Esophagus squamous epithelium (tissue), 4 donors: ENCODE measurements at regions not wholly inside any gene's neighbourhood (a gene's known extent, or its start where the extent isn't known, plus 50 kb on each side); places are given as distances from the start of the nearest gene placed in this dataset.

Experiments used
- POLR2A ChIP-seq, 4 donors: fragments of 450-650 bp; IDR thresholded peaks; one replicate each; pipeline ENCODE4 v1.6.1; 2017; ENCODE audit warnings: antibody characterized with exemption in 4 of 4, mild to moderate bottlenecking in 4 of 4, moderate library complexity in 3 of 4
- TF ChIP-seq, protein P1 (sequence below), 6 experiments: fragments of 450-650 bp in 4 of 6; fragments of 200-600 bp in 2 of 6; sonication (generic) in 2 of 6; IDR thresholded peaks; one replicate each; pipeline ENCODE4 v1.5.1; 2016 to 2019; ENCODE audit warnings: antibody characterized with exemption in 6 of 6, mild to moderate bottlenecking in 4 of 6, moderate library complexity in 4 of 6

DNA sequence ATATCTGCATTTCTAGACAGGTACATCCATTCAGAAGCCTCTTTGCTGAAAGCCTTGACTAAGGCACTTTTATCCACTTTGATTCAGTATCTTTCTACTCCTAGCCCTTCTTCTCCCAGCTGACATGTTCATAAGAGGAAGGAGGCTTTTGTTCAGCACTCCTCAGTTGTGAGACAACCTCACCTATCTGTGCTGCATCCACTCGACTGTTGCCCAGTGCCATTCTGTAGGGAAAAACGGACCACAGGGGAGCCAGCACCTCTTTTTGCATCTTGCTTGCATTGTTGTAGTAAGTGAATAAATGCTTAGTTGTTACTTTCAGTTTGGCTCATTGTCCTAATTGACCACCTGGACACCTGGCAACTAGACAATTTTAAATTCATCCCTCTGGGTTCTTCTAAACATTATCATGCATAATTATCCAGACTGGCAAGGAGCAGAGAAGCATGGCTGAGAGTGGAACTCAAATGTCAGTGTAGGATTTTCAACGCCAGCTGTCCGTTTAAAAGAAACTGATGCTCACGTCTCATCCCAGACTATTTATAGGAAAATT lies 83.8 kb upstream of the BOD1L1 start:
- TF ChIP-seq, protein P1, sequence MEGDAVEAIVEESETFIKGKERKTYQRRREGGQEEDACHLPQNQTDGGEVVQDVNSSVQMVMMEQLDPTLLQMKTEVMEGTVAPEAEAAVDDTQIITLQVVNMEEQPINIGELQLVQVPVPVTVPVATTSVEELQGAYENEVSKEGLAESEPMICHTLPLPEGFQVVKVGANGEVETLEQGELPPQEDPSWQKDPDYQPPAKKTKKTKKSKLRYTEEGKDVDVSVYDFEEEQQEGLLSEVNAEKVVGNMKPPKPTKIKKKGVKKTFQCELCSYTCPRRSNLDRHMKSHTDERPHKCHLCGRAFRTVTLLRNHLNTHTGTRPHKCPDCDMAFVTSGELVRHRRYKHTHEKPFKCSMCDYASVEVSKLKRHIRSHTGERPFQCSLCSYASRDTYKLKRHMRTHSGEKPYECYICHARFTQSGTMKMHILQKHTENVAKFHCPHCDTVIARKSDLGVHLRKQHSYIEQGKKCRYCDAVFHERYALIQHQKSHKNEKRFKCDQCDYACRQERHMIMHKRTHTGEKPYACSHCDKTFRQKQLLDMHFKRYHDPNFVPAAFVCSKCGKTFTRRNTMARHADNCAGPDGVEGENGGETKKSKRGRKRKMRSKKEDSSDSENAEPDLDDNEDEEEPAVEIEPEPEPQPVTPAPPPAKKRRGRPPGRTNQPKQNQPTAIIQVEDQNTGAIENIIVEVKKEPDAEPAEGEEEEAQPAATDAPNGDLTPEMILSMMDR (IDR thresholded peaks at IDR 0.05) = no peak
- TF ChIP-seq POLR2A (IDR thresholded peaks at IDR 0.05) = no peak
